ENCODE measurements at regions not wholly inside any gene's neighbourhood (a gene's known extent, or its start where the extent isn't known, plus 50 kb on each side); places are given as distances from the start of the nearest gene placed in this dataset.

DNA sequence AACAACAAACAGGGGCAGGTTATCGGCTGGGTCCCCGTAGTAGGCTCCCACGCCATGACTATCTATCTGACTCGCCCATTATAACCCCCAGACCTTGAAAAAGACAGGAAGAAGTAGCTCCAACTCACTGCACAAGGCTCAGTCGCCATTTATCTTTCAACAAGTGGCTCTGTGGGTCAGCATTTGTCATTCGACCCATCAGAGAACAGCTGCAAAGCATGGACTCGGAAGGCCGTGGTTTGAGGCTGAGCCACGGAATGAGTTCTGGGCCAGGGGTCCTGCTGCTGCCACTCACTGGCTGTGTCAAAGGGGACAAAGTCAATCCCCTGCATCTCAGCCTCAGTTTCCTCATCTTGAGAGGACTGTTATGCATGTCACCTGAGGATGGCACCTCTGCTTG lies 131.0 kb downstream of the DMRTA2 start:
- DNase-seq (ENCODE audit: low spot score): no peak

DNA sequence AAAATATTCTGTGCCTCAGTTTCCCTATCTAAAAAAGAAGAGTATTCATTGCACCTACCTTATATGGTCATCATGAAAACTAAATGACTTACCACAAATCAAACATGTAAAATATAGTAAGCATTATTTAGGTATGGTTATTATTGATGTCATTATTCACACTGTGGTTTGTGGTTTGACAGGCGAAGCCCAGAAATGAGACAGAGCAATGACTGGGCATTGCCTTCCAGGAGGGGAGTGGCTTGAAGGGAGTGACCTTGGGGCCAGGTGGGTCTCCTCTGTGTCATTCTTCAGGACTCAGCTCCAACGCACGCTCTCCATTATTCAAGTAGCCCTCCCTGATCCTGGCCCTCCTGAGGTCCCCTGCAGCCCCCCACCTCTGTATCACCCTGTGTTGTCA lies 133.7 kb downstream of the DMRTA2 start:
- no peak for DNase-seq (ENCODE audit: low spot score)

DNA sequence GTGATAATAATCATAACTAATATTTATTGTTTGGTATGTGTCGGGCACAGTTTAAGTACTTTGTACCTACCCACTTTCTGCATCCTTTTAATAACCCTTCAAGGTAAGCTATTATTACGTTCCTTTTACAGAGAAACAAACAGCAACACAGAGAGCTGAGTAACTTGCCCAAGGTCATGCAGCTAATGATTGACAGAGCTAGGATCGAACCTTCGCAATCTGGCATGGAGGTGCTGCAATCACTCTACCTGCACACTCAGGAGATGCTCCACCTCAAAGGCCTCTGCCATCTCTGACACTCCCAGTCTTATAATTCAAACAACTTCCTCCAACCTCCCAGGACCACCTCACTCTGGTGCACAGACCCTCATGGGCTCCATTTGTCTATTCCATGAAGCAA lies 137.2 kb downstream of the DMRTA2 start:
- DNase-seq (ENCODE audit: low spot score): no peak

DNA sequence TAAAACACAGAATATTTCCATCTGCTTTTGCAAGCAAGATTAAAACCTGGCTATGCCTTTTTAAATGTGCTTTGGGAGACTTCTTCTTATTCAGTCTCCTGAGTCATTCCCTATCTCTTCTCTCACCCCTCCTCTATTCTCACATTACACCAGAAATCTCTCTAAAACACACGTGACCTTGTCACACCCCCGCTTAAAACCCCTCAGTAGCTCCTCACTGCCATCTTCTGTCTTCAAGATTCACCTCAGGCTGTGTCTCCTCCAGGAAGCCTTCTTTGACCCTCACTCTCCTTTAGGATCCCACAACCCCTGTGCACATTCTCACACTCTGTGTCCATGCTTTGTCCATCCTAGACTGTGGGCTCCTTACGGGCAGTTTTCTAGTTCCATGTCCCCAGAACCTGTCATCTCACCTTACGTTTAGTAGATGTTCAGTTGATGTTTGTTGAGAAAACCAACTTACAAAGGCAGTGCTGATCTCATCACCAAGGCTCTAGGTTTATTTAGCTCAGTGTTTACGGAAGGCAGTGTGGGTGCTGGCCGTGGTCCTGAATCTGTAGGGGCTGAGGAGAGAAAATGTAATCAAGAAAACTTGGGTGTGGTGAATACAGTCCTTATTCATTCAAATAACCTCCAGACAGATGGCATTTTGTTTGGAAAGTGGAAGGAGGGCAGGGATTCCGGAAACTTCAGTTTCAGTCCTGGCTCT lies 143.5 kb downstream of the DMRTA2 start:
- no peak for DNase-seq (ENCODE audit: low spot score)

DNA sequence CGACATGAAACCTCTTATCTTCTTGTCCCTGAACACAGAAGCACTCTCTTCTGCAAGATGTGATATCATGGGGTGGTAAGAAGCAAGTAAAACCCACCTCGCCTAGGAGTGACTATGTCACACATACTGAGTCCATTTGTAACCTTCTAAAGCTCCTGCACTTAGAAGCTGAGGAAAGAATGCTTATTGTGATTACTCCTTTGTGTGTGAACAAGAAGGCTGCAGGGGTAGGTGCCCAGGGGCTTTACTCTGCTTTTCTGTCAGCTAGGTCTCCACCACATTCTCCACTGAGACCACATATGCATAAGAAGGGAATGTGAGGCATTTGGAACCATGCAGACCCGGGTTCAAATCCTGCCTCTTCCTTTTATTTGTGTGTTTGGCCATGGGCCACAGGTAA lies 144.3 kb downstream of the DMRTA2 start:
- DNase-seq (ENCODE audit: low spot score): no peak

DNA sequence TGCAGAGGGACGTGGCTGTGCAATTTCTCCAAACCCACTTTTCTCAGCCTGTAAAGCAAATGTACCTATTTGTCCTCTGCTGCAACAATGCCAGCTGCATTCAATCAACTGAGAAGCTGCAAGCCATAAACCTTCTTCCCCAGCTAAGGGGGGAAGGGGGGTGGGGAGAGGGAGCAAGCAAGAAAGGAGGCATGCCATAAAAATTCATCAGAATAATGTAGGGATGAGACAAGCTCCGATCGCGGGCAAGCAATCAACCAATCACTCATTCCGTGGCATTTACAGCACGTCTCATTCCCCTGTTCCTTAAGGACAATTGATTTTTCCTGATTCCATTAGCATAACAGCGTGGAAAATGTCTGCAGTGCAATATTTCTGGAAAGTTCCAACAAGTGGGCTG lies 144.8 kb downstream of the DMRTA2 start:
- no peak for DNase-seq (ENCODE audit: low spot score)

DNA sequence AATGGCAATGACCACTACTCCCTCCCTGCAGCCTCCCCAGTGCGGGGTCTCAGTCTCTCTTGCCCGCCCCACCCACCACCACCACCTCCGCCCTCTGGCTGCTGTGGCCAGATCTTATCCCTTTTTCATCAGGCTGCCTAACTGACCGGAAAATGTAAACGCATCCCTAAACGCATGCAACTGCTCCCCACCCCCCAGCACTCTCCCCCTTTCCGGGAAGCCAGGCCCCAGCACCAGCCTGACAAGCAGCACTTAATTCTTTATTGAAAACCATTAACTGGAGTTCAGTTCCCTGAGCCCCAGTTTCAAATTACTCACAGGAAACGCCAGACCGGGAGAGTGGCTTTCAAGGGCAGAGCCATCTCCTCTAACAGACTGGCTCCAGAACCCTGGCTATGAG lies 147.7 kb downstream of the DMRTA2 start:
- DNase-seq (ENCODE audit: low spot score): peak; percentile 8

DNA sequence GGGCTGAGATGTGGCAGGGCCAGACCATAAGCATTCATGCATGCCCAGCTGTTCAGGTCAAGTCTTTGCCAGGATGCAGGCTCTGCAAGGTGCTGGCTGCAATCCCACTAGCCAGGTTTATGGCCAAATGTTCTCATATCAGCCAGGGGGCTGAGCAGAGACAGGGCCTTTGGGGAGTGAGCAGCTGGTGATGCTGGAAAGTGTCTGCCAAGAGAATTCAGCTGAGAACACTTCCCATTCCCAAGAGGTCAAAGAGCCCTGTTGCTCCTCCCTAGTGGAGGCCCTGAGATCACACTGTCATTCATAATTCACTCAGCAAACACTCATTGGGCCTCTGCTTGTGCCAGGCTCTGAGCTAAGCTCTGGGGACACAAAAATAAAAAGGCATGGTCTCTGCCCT lies 150.3 kb downstream of the DMRTA2 start:
- DNase-seq (ENCODE audit: low spot score): no peak

DNA sequence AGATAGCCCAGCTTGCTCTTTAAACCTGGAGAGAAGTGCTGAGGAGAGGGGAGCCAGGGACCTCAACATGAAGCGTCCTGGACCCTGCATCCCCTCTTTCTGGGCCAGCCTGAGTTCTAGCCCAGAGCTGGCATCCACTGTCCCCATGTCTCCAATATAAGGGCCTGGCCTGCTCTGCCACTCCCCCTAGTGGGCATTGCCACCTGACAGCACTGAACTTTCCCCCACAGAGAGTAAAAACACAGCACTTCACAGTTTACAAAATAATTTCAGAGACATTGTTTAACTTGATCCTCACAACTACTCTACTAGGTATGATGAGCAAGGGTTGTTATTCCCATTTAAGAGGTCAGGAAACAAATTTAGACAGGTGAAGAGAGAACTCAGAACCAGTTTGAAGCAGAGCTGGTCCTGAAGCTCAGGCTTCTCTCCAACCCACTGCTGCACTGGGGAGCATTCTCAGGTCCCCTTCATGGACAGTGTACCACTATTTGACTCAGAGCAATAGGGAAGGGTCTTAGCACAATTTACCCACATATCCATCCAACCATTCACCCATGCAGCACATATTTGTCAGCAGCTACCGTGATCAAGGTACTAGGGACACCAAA lies 151.2 kb downstream of the DMRTA2 start:
- DNase-seq (ENCODE audit: low spot score): peak; percentile 12

DNA sequence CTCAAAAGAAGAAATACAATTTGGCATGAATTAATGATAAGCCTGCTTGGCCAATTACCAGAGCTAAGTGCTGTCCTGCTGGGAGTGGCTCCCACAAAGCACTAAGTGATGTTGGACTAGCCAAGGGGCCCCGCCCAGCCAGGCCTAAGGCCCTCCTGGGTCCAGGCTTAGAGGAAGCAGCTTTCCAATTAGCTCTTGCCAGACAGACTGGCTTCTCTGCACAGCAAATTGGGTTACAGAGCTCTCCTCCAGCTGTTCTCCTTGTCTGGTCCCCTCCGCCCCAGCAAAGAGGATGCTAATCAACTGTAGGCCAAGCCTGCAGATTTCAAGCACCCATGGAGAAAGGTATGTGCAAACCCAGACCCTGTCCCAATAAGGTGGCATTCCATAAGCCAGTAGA lies 151.9 kb downstream of the DMRTA2 start:
- no peak for DNase-seq (ENCODE audit: low spot score)

DNA sequence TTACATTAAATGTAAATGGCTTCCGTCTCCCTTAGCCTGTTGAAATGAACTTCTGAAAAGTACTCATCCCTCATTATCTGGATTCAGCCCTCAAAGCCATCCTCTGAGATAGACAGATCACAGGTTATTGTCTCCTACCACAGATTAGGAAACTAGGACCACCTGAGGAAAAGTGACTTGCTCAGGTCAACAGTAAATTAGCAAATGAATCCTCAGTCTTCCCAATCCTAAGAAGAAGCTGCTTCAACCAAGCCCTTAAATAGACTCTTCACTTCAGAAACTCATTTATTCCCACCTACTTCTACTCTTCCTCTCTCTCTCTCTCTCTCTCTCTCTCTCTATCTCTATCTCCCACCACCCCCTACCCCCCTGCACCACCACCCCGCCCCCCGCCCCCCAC lies 152.3 kb downstream of the DMRTA2 start:
- DNase-seq (ENCODE audit: low spot score): no peak

DNA sequence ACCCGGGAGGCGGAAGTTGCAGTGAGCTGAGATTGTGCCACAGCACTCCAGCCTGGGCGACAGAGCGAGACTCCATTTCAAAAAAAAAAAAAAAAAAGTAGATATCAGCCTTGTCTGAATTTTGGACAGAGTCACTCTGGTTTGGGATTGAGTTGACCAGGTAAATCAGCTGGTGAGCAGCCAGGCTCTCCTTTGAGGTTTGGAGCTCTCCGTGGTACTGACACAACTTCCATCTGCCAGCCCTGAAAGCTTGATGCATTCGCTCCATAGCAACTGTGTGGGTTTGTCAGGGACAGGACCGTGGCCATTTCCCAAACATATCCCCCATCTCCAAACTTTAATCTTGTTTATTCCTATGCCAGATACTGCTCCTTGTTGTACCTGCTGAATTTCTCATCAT lies 155.2 kb downstream of the DMRTA2 start:
- DNase-seq (ENCODE audit: low spot score): no peak

DNA sequence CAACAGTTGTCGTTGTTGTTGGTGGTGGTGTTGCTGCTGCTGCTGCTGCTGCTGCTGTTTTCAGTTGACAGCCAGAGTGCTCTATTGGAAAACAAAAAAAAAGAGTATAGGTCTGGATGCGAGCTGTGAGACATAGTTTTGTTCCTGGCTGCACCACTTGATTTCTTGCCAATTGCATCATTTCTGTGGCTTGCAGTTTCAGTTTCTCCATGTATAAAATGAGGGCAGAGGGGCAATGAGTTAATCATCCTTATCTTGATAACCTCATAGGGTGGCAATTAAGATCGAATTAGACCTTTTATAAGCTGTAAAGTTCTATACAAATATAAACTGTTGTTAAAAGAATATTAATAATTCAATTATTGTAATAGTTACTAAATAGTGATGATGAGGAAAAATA lies 156.7 kb downstream of the DMRTA2 start:
- DNase-seq (ENCODE audit: low spot score): no peak

DNA sequence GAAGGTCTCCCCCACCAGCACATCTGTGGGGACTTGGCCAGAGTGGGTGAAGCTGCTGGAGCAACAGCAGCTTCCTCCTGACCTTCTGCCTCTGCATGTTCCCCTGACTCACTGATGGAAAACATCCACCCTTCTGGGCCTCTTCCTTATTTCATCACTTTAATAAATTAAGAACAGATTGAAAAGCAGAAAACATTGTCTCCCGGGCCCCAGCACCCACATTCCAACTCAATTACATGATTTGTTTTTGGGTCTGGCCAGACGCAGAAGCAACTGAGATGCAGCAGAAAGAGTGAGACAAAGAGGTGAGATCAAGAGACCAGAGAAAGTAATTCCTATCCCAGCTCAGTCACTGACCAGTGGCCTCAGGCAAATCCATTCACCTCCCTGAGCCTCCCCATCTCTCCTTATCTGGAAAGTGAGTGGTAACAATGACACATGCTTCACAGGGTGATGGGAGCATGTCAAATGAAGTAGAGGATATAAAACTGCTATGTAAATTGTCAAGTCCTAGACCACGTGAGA lies 157.1 kb downstream of the ELAVL4 start:
- no peak for DNase-seq (ENCODE audit: low spot score)

DNA sequence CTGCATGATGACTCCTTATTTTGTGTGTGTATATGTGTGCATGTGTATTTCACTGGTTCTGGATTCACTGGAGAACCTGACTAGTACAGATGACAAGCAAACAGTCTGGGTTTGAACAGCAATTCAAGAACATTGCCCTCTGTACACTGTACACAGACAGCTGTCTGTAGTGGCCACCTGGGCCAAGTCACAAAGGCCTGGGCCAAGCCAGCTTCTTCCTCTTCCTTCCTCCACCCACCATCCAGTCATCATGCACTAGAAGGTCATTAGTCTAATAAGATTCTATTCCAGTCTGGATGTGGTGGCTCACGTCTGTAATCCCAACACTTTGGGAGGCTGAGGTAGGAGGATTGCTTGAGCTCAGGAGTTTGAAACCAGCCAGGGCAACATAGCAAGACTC lies 155.9 kb downstream of the ELAVL4 start:
- no peak for DNase-seq (ENCODE audit: low spot score)

DNA sequence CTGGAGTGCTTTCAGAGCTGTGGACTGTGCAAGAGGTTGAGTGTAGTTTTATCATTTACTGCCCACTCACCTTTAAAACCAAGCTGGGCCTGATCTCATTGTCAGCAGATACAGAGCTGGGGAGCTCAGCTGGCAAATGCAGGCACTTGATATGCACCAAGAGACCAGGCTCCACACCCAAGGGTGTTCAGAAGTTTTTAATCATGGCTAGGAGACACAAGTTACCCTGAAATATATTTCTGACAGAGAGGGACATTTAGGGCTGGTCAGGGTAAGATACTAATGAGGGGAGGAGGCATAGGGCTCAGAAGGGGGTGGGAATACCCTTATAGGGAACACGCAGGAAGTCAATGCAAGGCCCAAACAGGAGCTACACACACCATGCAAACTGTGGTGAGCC lies 153.7 kb downstream of the ELAVL4 start:
- no peak for DNase-seq (ENCODE audit: low spot score)

DNA sequence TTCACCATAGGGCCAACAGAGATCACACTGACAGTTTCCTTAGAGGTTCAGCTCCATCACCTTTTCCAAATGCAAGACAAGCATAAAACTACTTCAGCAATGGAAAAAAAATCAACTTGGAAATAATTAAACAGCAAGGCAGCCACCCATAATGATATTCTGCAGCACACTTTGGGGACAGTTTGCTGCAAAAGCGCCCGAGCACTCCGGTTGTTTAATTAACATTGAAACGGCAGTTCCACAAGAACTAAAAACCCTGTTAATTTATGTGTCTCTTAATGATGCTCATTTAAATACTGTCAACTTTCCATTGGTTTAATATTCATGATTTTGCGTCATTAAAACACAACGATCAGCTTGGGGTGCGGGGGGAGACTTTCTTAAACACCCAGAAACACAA lies 153.2 kb downstream of the ELAVL4 start:
- DNase-seq (ENCODE audit: low spot score): no peak

DNA sequence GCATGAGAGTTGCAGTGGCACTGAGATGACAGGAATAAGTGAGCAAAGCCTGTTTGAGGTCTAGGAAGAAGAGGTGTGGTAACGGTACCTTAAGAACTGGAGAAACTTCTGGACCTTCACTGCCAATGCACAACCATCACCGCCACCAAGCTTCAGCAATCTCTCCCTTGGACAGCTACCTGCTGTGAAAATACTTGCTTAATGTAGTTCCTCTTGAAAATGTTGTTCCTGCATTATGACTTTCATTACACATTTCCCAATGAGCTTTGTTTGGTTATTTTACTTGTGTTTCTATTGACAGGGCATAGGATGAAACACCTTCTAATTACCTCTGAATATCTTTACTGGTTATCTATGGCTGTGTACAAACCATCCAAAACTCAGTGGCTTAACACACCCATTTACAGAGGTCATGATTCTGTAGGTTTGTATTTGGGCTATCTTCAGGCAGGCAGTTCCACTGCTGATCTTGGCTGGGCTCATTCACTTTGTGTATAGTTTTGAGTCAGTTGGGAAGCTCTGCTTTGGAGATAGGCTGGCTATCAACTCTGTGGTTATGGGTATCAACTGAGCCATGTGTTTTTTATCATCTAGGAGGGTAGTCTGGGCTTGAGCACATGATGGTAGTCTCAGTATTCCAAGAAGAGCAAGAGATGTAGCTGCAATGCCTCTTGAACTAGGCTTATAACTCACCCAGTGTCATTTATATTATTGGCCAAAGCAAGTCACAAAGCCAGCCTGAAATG lies 149.4 kb downstream of the ELAVL4 start:
- no peak for DNase-seq (ENCODE audit: low spot score)

DNA sequence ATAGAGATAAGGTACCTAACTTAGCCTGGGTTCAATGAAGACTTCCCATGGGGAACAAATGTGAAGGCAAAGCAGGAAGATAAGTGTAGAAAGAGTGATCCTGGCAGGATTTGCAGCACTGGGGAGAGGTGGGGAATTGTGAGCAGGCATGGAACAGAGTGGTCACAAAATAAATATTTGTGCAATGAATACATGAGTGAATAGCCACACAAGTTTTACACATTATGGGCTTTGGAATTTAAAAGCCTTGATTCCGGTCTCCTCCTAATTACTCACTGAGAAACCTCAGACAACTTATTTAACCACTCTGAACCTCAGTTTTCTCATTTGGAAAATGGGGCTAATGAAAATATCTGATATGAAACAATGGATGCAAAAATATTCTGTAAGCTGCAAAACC lies 148.3 kb downstream of the ELAVL4 start:
- no peak for DNase-seq (ENCODE audit: low spot score)
